MM.1S (cell line): ENCODE measurements at regions not wholly inside any gene's neighbourhood (a gene's known extent, or its start where the extent isn't known, plus 50 kb on each side); places are given as distances from the start of the nearest gene placed in this dataset.

Experiments
- DNase-seq: peaks from one replicate; pipeline ENCODE4 v3.0.0-alpha.2; 2015
- H2AFZ ChIP-seq: fragments of 300-600 bp; sonication (generic); 2 replicates; pipeline ENCODE4 v1.6.0; 2016; ENCODE audit warnings: antibody characterized with exemption, low read length
- H3F3A ChIP-seq: fragments of 300-600 bp; sonication (generic); 2 replicates; pipeline ENCODE4 v1.6.1; 2016; ENCODE audit warnings: mild to moderate bottlenecking, antibody characterized with exemption, low read length, moderate library complexity, mixed read lengths; ENCODE audit not compliant: insufficient read depth
- H3K27ac ChIP-seq: fragments of 300-600 bp; sonication (generic); 2 replicates; pipeline ENCODE4 v1.5.1; 2016; ENCODE audit warnings: mild to moderate bottlenecking, low read length
- H3K27me3 ChIP-seq: fragments of 300-600 bp; sonication (generic); replicated peaks from 2 replicates; pipeline ENCODE4 v1.6.0; 2016; ENCODE audit warnings: low read length; ENCODE audit not compliant: insufficient read depth
- H3K36me3 ChIP-seq: fragments of 300-600 bp; sonication (generic); replicated peaks from 2 replicates; pipeline ENCODE4 v1.6.1; 2016; ENCODE audit warnings: mild to moderate bottlenecking, low read length, mixed read lengths; ENCODE audit not compliant: insufficient read depth
- H3K4me1 ChIP-seq: fragments of 300-600 bp; sonication (generic); 2 replicates; pipeline ENCODE4 v1.6.1; 2016; ENCODE audit warnings: low read length, mixed read lengths
- H3K4me2 ChIP-seq: fragments of 300-600 bp; sonication (generic); 2 replicates; pipeline ENCODE4 v1.6.0; 2016; ENCODE audit warnings: low read depth, low read length
- H3K4me3 ChIP-seq: fragments of 300-600 bp; sonication (generic); 2 replicates; pipeline ENCODE4 v1.5.1; 2016; ENCODE audit warnings: low read length, mixed read lengths
- H3K79me2 ChIP-seq: fragments of 300-600 bp; sonication (generic); 2 replicates; pipeline ENCODE4 v1.6.1; 2016; ENCODE audit warnings: mixed run types, low read length, mixed read lengths
- H3K9ac ChIP-seq: fragments of 300-600 bp; sonication (generic); 2 replicates; pipeline ENCODE4 v1.6.1; 2016; ENCODE audit warnings: low read length, mixed read lengths
- H3K9me2 ChIP-seq: fragments of 300-600 bp; sonication (generic); replicated peaks from 2 replicates; pipeline ENCODE4 v1.6.1; 2016; ENCODE audit warnings: mild to moderate bottlenecking, low read length, mixed read lengths; ENCODE audit not compliant: insufficient read depth
- H3K9me3 ChIP-seq: fragments of 300-600 bp; sonication (generic); replicated peaks from 2 replicates; pipeline ENCODE4 v1.6.1; 2016; ENCODE audit warnings: mild to moderate bottlenecking, low read length, mixed read lengths; ENCODE audit not compliant: insufficient read depth
- H4K20me1 ChIP-seq: fragments of 300-600 bp; sonication (generic); 2 replicates; pipeline ENCODE4 v1.6.1; 2016; ENCODE audit warnings: mild to moderate bottlenecking, low read length, moderate library complexity, mixed read lengths; ENCODE audit not compliant: insufficient read depth
- CTCF ChIP-seq: fragments of 300-600 bp; sonication (generic); IDR thresholded peaks from 2 replicates; pipeline ENCODE4 v1.5.1; 2016; ENCODE audit warnings: antibody characterized with exemption, low read length, mixed read lengths
- EZH2 ChIP-seq: fragments of 300-600 bp; sonication (generic); optimal IDR thresholded peaks from 2 replicates; pipeline ENCODE3; 2017; ENCODE audit warnings: low read depth, mild to moderate bottlenecking, antibody characterized with exemption, low read length, mixed read lengths
- EZH2phosphoT487 ChIP-seq: fragments of 300-600 bp; sonication (generic); IDR thresholded peaks from 2 replicates; pipeline ENCODE4 v1.6.1; 2018; ENCODE audit warnings: antibody characterized with exemption, low read length

- Histone ChIP-seq H3K9me3 (no peaks in the 10 kb centered on the region), H3F3A (no peaks in the 10 kb centered on the region), H3K9me2 (no peaks in the 10 kb centered on the region), H2AFZ (no peak overlapping the region), H3K4me1 (no peaks in the 10 kb centered on the region), H3K36me3 (no peaks in the 10 kb centered on the region), H3K4me2 (no peak overlapping the region), H3K27me3 (no peaks in the 10 kb centered on the region), H4K20me1 (no peaks in the 10 kb centered on the region), H3K4me3 (no peak overlapping the region), H3K9ac (no peak overlapping the region), H3K27ac (no peak overlapping the region), H3K79me2 (no peaks in the 10 kb centered on the region)
- TF ChIP-seq EZH2 (no peak), CTCF (no peak), EZH2phosphoT487 (no peak)
- DNase-seq = no peak
Observed at GRCh38 chr7:32239764-32240163, 169.6 kb upstream of the PDE1C start.

- Histone ChIP-seq H2AFZ (no peak overlapping the region), H3K79me2 (no peaks in the 10 kb centered on the region), H3K9me2 (no peaks in the 10 kb centered on the region), H3F3A (no peaks in the 10 kb centered on the region), H3K27ac (no peak overlapping the region), H3K4me2 (no peak overlapping the region), H3K9ac (no peak overlapping the region), H3K9me3 (no peaks in the 10 kb centered on the region), H3K27me3 (no peaks in the 10 kb centered on the region), H3K36me3 (no peaks in the 10 kb centered on the region), H4K20me1 (no peaks in the 10 kb centered on the region), H3K4me1 (no peaks in the 10 kb centered on the region), H3K4me3 (no peak overlapping the region)
- TF ChIP-seq CTCF = no peak
- TF ChIP-seq EZH2 = no peak
- no peak for TF ChIP-seq EZH2phosphoT487
- no peak for DNase-seq
Observed at GRCh38 chr7:32228601-32229000, 158.4 kb upstream of the PDE1C start.

DNA sequence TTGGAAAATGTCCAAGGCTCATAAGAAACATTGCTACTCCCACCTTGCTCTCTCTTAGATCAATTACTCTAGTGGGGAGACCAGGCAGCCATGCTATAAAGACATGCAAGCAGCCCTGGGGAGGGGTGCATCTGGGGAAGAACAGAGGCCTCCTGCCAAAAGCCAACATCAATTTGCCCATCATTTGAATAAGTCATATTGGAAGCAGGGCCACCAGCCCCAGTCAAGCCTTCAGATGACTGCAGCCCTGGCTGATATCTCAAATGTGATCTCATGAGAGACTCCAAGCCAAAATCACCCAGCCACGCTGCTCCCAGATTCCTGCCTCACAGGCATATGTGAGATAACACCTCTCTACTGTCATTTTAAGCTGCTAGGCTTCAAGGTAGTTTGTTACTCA is 157.5 kb upstream of the PDE1C start:
- no peak for DNase-seq
- Histone ChIP-seq H2AFZ (no peak overlapping the region), H3K4me1 (no peaks in the 10 kb centered on the region), H3K9ac (no peak overlapping the region), H3K79me2 (no peaks in the 10 kb centered on the region), H3K36me3 (no peaks in the 10 kb centered on the region), H3K27me3 (no peaks in the 10 kb centered on the region), H3K9me3 (no peaks in the 10 kb centered on the region), H3K9me2 (no peaks in the 10 kb centered on the region), H3K4me2 (no peak overlapping the region), H4K20me1 (no peaks in the 10 kb centered on the region), H3F3A (no peaks in the 10 kb centered on the region), H3K4me3 (no peak overlapping the region), H3K27ac (no peak overlapping the region)
- TF ChIP-seq EZH2 = no peak
- no peak for TF ChIP-seq EZH2phosphoT487
- no peak for TF ChIP-seq CTCF

DNA sequence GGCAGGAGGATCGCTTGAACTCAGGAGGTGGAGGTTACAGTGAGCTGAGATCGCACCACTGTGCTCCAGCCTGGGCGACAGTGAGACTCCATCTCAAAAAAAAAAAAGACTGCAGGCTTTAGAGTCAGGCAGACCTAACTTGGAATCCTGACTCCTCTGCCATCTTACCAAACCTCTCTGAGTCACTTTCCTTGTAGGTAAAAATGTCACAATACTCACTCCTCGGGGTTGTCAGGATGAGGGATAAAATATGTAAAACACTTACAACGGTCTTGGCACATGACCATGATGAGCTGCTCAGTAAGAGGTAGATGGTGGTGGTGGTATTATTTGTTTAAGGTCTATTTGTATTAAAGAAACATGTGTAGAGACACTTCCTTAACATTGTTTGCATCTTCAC is 154.1 kb upstream of the PDE1C start:
- no peaks in the 10 kb centered on the region for H4K20me1 ChIP-seq

More for the DNA sequence above, 154.1 kb upstream of the PDE1C start:
- no peaks in the 10 kb centered on the region for H3K4me1 ChIP-seq
- no peak overlapping the region for H2AFZ ChIP-seq
- TF ChIP-seq EZH2 (no peak), CTCF (no peak), EZH2phosphoT487 (no peak)
- H3K9me2 ChIP-seq = no peaks in the 10 kb centered on the region
- no peak overlapping the region for H3K4me3 ChIP-seq
- H3F3A ChIP-seq = no peaks in the 10 kb centered on the region
- no peaks in the 10 kb centered on the region for H3K79me2 ChIP-seq
- no peak for DNase-seq
- H3K27me3 ChIP-seq = no peaks in the 10 kb centered on the region
- H3K36me3 ChIP-seq = no peaks in the 10 kb centered on the region
- H3K9ac ChIP-seq = no peak overlapping the region
- H3K4me2 ChIP-seq = no peak overlapping the region
- no peaks in the 10 kb centered on the region for H3K9me3 ChIP-seq
- H3K27ac ChIP-seq = no peak overlapping the region
